GM21723 (cell line): ENCODE measurements at regions not wholly inside any gene's neighbourhood (a gene's known extent, or its start where the extent isn't known, plus 50 kb on each side); places are given as distances from the start of the nearest gene placed in this dataset.

Source experiments
- ATAC-seq: cut with Tn5 transposase; IDR thresholded peaks from one replicate; pipeline ENCODE4 v1.9.1; 2021; ENCODE audit warnings: mild to moderate bottlenecking, moderate library complexity; ENCODE audit not compliant: unreplicated experiment

- no peak for ATAC-seq
Measured at GRCh38 chr15:70337277-70338186, 239.8 kb upstream of the TLE3 start.

GRCh38 chr15:70336425-70337009 lies 238.8 kb upstream of the TLE3 start:
- no peak for ATAC-seq

GRCh38 chr15:70334286-70334685 lies 236.6 kb upstream of the TLE3 start:
- ATAC-seq: no peak

GRCh38 chr15:70329179-70329578 lies 231.5 kb upstream of the TLE3 start:
- no peak for ATAC-seq

- ATAC-seq: no peak
Measured at GRCh38 chr15:70328679-70329115, 231.0 kb upstream of the TLE3 start.

- ATAC-seq: no peak
Measured at GRCh38 chr15:70327856-70328678, 230.3 kb upstream of the TLE3 start.

GRCh38 chr15:70327328-70327855 lies 229.7 kb upstream of the TLE3 start:
- no peak for ATAC-seq

- no peak for ATAC-seq
Measured at GRCh38 chr15:70324001-70324974, 226.6 kb upstream of the TLE3 start.

- ATAC-seq: no peak
Measured at GRCh38 chr15:70323111-70323851, 225.6 kb upstream of the TLE3 start.

- ATAC-seq: no peak
Measured at GRCh38 chr15:70322051-70322668, 224.4 kb upstream of the TLE3 start.

- ATAC-seq: no peak
Measured at GRCh38 chr15:70321172-70321819, 223.6 kb upstream of the TLE3 start.

GRCh38 chr15:70320482-70320881 lies 222.8 kb upstream of the TLE3 start:
- no peak for ATAC-seq

GRCh38 chr15:70320077-70320476 lies 222.4 kb upstream of the TLE3 start:
- no peak for ATAC-seq

GRCh38 chr15:70319466-70319865 lies 221.7 kb upstream of the TLE3 start:
- ATAC-seq: peak; percentile 84

- peak; percentile 31 for ATAC-seq
Measured at GRCh38 chr15:70318594-70319465, 221.1 kb upstream of the TLE3 start.

GRCh38 chr15:70316059-70316600 lies 218.4 kb upstream of the TLE3 start:
- no peak for ATAC-seq

- ATAC-seq: no peak
Measured at GRCh38 chr15:70315431-70315830, 217.7 kb upstream of the TLE3 start.
